ENCODE measurements at regions not wholly inside any gene's neighbourhood (a gene's known extent, or its start where the extent isn't known, plus 50 kb on each side); places are given as distances from the start of the nearest gene placed in this dataset.

GRCh38 chr11:97637701-97638100 is 1247.9 kb downstream of the JRKL start:
- TF ChIP-seq CTCF (conservative IDR thresholded peaks at IDR 0.05), result no peak
- no peak for TF ChIP-seq EZH2 (IDR thresholded peaks at IDR 0.05; ENCODE audit: low read depth)

Data from PC-9 (cell line).